Astrocyte of the cerebellum (primary cell): ENCODE measurements at regions not wholly inside any gene's neighbourhood (a gene's known extent, or its start where the extent isn't known, plus 50 kb on each side); places are given as distances from the start of the nearest gene placed in this dataset.

Experiments used
- DNase-seq: peaks from one replicate; pipeline ENCODE4 v3.0.0-alpha.2; 2011; ENCODE audit warnings: low read depth
- H3K4me3 ChIP-seq: 2 replicates; pipeline ENCODE4 v1.5.1; 2011; ENCODE audit warnings: mild to moderate bottlenecking, low read depth, low read length, moderate library complexity
- in situ Hi-C: cut with HindIII; loops from 2 replicates; pipeline ENCODE4 v1.10.0; 2017; ENCODE audit warnings: low sequenced_read_pairs
- TF ChIP-seq, protein P1 (sequence below): IDR thresholded peaks from 2 replicates; pipeline ENCODE4 v1.5.1; 2012; ENCODE audit warnings: low read length, low read depth, moderate library complexity, mild to moderate bottlenecking; ENCODE audit errors: missing control alignments

DNA sequence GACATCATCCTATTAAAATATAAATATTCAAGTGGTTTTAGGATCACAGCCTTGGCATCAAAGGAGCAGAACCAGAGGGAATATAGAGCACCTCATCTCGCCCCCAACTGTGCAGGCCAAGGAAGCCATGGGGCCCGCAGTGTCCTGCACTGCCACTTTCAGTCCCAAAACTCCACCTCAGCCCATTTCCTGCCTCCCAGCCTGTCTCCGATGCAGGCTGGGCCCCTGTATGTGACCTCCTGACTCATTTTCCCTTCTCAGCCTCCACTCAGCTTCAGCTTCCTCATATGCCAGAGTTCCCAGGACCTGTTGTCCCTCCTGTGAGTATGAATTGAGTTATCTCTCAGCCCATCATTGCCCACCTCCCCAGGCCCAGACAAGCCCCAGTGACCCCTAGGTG is 72.9 kb upstream of the GLI2 start:
- TF ChIP-seq, protein P1, sequence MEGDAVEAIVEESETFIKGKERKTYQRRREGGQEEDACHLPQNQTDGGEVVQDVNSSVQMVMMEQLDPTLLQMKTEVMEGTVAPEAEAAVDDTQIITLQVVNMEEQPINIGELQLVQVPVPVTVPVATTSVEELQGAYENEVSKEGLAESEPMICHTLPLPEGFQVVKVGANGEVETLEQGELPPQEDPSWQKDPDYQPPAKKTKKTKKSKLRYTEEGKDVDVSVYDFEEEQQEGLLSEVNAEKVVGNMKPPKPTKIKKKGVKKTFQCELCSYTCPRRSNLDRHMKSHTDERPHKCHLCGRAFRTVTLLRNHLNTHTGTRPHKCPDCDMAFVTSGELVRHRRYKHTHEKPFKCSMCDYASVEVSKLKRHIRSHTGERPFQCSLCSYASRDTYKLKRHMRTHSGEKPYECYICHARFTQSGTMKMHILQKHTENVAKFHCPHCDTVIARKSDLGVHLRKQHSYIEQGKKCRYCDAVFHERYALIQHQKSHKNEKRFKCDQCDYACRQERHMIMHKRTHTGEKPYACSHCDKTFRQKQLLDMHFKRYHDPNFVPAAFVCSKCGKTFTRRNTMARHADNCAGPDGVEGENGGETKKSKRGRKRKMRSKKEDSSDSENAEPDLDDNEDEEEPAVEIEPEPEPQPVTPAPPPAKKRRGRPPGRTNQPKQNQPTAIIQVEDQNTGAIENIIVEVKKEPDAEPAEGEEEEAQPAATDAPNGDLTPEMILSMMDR: no peak
- in situ Hi-C loops: no loop called here
- H3K4me3 ChIP-seq: no peak overlapping the region
- no peak for DNase-seq

DNA sequence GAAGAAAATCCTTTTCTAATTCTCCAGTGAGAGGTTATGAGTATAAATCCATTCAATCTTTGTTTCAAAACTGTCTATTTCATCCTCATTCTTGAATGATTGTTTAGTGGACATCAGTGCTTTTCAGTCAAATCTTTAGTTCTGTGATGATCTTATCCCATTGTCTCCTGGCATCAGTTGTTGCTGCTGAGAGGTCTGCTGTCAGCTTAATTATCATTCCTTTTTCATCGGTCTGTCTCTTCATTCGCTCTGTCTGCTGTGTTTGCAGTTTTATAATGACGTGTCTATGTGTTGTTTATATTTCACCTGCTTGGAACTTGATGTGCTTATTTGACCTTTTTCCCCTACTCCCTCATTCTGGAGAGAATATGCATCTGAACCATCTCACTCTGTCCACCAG is 69.2 kb upstream of the GLI2 start:
- H3K4me3 ChIP-seq: no peak overlapping the region
- TF ChIP-seq, protein P1: no peak
- in situ Hi-C loops: no loop called here
- no peak for DNase-seq

DNA sequence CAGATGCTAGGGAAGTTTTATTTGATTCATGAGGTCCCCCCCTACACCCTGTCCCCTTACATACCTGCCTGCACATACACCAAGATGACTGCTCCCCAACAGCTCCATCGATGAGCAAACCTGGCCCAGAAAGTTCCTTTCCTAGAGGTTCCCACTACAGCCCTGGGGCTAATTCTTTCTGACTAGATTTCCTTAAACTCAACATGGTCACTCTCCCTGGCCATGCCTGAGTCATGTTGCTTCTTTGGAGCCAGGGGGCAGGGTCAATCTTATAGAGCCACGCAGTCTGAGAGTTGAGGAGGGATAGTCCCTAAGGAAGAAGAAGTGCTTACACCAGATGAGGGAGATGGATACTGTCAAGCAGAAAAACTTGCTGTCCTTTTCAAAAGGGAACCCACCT is 67.7 kb upstream of the GLI2 start:
- TF ChIP-seq, protein P1: no peak
- in situ Hi-C loops: no loop called here
- DNase-seq: no peak
- no peak overlapping the region for H3K4me3 ChIP-seq

DNA sequence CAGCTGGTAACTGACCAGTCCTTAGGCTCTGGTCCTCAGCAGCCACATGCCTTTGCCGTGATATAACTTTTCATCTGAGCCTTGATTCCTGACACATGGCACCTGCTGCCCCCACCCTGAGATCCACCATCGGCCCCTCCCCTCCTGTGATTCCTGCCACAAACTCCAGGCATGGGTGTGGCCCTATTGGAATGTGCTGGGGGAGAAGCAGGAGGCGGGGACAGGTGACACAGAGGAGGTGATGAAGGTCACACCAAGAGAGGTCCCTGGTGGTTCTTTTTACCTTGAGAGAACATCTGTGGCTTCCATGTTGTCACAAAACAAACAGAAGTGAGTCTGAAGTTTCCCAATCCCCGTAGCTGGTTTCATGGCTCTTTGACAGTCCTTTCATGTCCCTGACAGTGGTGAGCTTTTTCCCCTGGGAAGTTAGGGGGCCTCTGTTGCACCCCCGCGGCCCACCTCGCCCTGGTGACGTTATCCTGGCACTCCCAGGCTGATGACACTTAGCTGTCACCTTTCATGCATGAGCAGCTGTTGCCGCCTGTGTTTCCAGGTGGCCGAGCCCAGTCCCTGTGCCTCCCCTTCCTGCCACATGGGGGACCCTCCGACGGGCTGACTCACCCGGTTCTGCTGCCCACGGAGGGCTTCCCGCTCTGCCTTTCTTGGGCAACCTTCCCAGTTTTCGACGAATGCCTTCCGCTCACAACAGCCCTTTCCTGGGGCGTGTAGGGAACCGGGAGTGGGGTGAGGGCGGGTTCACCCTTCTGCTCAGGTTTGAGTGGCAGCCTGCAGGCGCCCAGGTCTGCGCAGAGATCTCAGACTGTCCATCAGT is 66.3 kb upstream of the GLI2 start:
- DNase-seq: no peak

DNA sequence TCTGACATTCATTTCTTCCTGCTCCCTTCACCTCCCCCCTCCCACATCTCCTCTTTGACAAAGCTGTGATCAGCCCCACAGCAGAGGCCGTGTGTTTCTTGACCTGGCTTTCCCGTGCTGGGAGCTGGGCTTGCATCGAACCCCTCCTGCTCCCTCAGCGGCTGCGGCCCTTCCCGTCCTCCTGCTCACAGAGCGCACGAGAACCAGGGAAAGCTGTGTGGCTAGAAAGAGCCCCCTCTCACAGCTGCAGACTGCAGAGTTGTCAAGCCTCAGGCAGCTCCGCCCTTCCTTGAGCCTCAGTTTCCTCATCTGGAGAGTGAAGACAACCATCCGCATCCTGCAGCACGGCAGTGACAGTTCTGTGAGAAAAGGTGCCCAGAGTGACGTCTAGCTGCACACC is 65.7 kb upstream of the GLI2 start:
- DNase-seq: no peak
- TF ChIP-seq, protein P1: no peak
- in situ Hi-C loops: no loop called here
- no peak overlapping the region for H3K4me3 ChIP-seq

More for the DNA sequence above, 66.3 kb upstream of the GLI2 start:
- TF ChIP-seq, protein P1: peak; percentile 32
- in situ Hi-C loops: no loop called here
- H3K4me3 ChIP-seq: no peak overlapping the region

DNA sequence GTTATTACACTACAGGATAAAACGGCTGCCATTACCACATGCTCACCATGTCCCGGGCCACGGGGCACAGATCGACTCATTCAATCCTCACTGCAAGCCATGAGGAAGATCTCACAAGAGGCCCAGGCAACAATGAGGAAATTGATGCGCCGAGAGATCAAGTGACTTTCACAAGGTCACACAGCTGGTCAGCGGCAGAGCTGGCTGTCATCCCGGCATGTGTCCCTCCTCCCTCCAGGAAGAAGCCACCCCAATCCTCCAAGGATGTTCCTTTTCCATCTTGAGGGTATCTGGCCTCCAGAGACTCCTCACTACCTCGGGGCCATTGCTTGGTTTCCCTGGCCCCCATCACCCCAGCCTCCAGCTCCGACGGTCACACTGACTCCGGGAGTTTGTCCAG is 65.3 kb upstream of the GLI2 start:
- no peak overlapping the region for H3K4me3 ChIP-seq
- no peak for DNase-seq
- TF ChIP-seq, protein P1: no peak
- in situ Hi-C loops: no loop called here
